Astrocyte (in vitro differentiated cells and primary cell): ENCODE measurements at regions not wholly inside any gene's neighbourhood (a gene's known extent, or its start where the extent isn't known, plus 50 kb on each side); places are given as distances from the start of the nearest gene placed in this dataset.

Experiments used
- EZH2 ChIP-seq: IDR thresholded peaks from 2 replicates; pipeline ENCODE4 v1.6.1; 2012; ENCODE audit warnings: mild to moderate bottlenecking, low read length, inconsistent platforms; ENCODE audit not compliant: insufficient read depth
- TF ChIP-seq, protein P1 (sequence below): IDR thresholded peaks from 2 replicates; pipeline ENCODE4 v1.5.1; 2011; ENCODE audit warnings: low read depth, mild to moderate bottlenecking, inconsistent platforms, low read length, moderate library complexity; ENCODE audit not compliant: insufficient read depth

GRCh38 chr4:157832596-157832995, 340.2 kb downstream of the GASK1B start:
- TF ChIP-seq, protein P1, sequence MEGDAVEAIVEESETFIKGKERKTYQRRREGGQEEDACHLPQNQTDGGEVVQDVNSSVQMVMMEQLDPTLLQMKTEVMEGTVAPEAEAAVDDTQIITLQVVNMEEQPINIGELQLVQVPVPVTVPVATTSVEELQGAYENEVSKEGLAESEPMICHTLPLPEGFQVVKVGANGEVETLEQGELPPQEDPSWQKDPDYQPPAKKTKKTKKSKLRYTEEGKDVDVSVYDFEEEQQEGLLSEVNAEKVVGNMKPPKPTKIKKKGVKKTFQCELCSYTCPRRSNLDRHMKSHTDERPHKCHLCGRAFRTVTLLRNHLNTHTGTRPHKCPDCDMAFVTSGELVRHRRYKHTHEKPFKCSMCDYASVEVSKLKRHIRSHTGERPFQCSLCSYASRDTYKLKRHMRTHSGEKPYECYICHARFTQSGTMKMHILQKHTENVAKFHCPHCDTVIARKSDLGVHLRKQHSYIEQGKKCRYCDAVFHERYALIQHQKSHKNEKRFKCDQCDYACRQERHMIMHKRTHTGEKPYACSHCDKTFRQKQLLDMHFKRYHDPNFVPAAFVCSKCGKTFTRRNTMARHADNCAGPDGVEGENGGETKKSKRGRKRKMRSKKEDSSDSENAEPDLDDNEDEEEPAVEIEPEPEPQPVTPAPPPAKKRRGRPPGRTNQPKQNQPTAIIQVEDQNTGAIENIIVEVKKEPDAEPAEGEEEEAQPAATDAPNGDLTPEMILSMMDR: no peak
- no peak for TF ChIP-seq EZH2
